GM23338 (cell line): ENCODE measurements at regions not wholly inside any gene's neighbourhood (a gene's known extent, or its start where the extent isn't known, plus 50 kb on each side); places are given as distances from the start of the nearest gene placed in this dataset.

Experiments used
- CREB1 ChIP-seq: fragments of 250-450 bp; sonication (Bioruptor Pico); IDR thresholded peaks from 2 replicates; pipeline ENCODE4 v1.5.0; 2020; ENCODE audit warnings: low read depth, mild to moderate bottlenecking, moderate library complexity
- CTCF ChIP-seq, 2 experiments: fragments of 200-600 bp in 1 of 2; sonication (generic) in 1 of 2; conservative IDR thresholded peaks; 2 replicates each; pipeline versions ENCODE4 v1.5.1 to v1.6.1; 2016 to 2017; ENCODE audit warnings: antibody characterized with exemption in 2 of 2, low read depth in 2 of 2, mild to moderate bottlenecking in 2 of 2, moderate library complexity in 1 of 2
- ETS1 ChIP-seq: IDR thresholded peaks from 2 replicates; pipeline ENCODE4 v1.6.1; 2016; ENCODE audit warnings: antibody characterized with exemption
- EZH2 ChIP-seq: fragments of 200-600 bp; sonication (generic); IDR thresholded peaks from one replicate; pipeline ENCODE4 v1.8.0; 2017; ENCODE audit warnings: antibody characterized with exemption, mild to moderate bottlenecking, low read depth; ENCODE audit not compliant: unreplicated experiment
- EZH2phosphoT487 ChIP-seq: fragments of 200-600 bp; sonication (generic); IDR thresholded peaks from one replicate; pipeline ENCODE4 v1.8.1; 2018; ENCODE audit warnings: antibody characterized with exemption; ENCODE audit not compliant: unreplicated experiment
- JUNB ChIP-seq: IDR thresholded peaks from one replicate; pipeline ENCODE4 v1.6.1; 2016; ENCODE audit warnings: antibody characterized with exemption; ENCODE audit not compliant: unreplicated experiment
- POLR2AphosphoS5 ChIP-seq: IDR thresholded peaks from 2 replicates; pipeline ENCODE4 v1.6.1; 2016; ENCODE audit warnings: antibody characterized with exemption, low read depth
- REST ChIP-seq: IDR thresholded peaks from one replicate; pipeline ENCODE4 v1.6.1; 2018; ENCODE audit warnings: antibody characterized with exemption; ENCODE audit not compliant: unreplicated experiment
- STAT1 ChIP-seq: IDR thresholded peaks from one replicate; pipeline ENCODE4 v1.6.1; 2016; ENCODE audit warnings: antibody characterized with exemption; ENCODE audit not compliant: unreplicated experiment
- ZNF114 ChIP-seq: fragments of 250-450 bp; sonication (Bioruptor Pico); IDR thresholded peaks from 2 replicates; pipeline ENCODE4 v1.5.0; 2020; ENCODE audit warnings: mild to moderate bottlenecking, moderate library complexity

- TF ChIP-seq CTCF (conservative IDR thresholded peaks at IDR 0.05; ENCODE audit: low read depth in 2 of 2): no peak
- no peak for TF ChIP-seq REST
- TF ChIP-seq CREB1 (CRISPR knock-in tag): no peak
- TF ChIP-seq POLR2AphosphoS5: no peak
- no peak for TF ChIP-seq EZH2
- TF ChIP-seq EZH2phosphoT487: no peak
- TF ChIP-seq JUNB: no peak
- TF ChIP-seq ETS1: no peak
- no peak for TF ChIP-seq ZNF114 (CRISPR knock-in tag)
- no peak for TF ChIP-seq STAT1
These were observed 194.9 kb downstream of the PALM2AKAP2 start for GRCh38 chr9:109974918-109975276.
